Osteoblast (primary cell): ENCODE measurements at regions not wholly inside any gene's neighbourhood (a gene's known extent, or its start where the extent isn't known, plus 50 kb on each side); places are given as distances from the start of the nearest gene placed in this dataset.

Source experiments
- DNase-seq: peaks from one replicate; pipeline ENCODE4 v3.0.0; 2011; ENCODE audit warnings: low spot score, mixed read lengths; ENCODE audit not compliant: insufficient read length; ENCODE audit errors: missing footprints
- H2AFZ ChIP-seq: 2 replicates; pipeline ENCODE4 v1.6.0; 2011; ENCODE audit warnings: mild to moderate bottlenecking, low read length
- H3K27ac ChIP-seq: 2 replicates; pipeline ENCODE4 v1.5.1; 2011; ENCODE audit warnings: mild to moderate bottlenecking, low read depth, low read length, moderate library complexity
- H3K27me3 ChIP-seq: 2 replicates; pipeline ENCODE4 v1.6.0; 2012; ENCODE audit warnings: mild to moderate bottlenecking, control low read depth, inconsistent platforms, low read length, moderate library complexity; ENCODE audit not compliant: insufficient read depth
- H3K36me3 ChIP-seq: 2 replicates; pipeline ENCODE4 v1.5.1; 2011; ENCODE audit warnings: mild to moderate bottlenecking, low read length, control low read depth, moderate library complexity; ENCODE audit not compliant: insufficient read depth
- H3K4me1 ChIP-seq: 2 replicates; pipeline ENCODE4 v1.5.1; 2011; ENCODE audit warnings: mild to moderate bottlenecking, low read length, control low read depth, moderate library complexity; ENCODE audit not compliant: insufficient read depth
- H3K4me2 ChIP-seq: 2 replicates; pipeline ENCODE4 v1.6.0; 2011; ENCODE audit warnings: mild to moderate bottlenecking, low read length; ENCODE audit not compliant: insufficient read depth
- H3K4me3 ChIP-seq: fragments of 200-600 bp; sonication (generic); 3 replicates; pipeline ENCODE4 v1.5.1; 2012; ENCODE audit warnings: mild to moderate bottlenecking, low read length, inconsistent platforms; ENCODE audit not compliant: insufficient read depth
- H3K79me2 ChIP-seq: 2 replicates; pipeline ENCODE4 v1.6.0; 2012; ENCODE audit warnings: mild to moderate bottlenecking, low read length, control low read depth, inconsistent platforms; ENCODE audit not compliant: insufficient read depth
- H3K9me3 ChIP-seq: 2 replicates; pipeline ENCODE4 v1.5.1; 2011; ENCODE audit warnings: low read depth, low read length, control low read depth
- H4K20me1 ChIP-seq: 2 replicates; pipeline ENCODE4 v1.6.0; 2012; ENCODE audit warnings: mild to moderate bottlenecking, low read length, control low read depth; ENCODE audit not compliant: insufficient read depth
- TF ChIP-seq, protein P1 (sequence below): IDR thresholded peaks from 2 replicates; pipeline ENCODE4 v1.5.1; 2011; ENCODE audit warnings: mild to moderate bottlenecking, low read depth, low read length, moderate library complexity; ENCODE audit errors: extremely low read depth

DNA sequence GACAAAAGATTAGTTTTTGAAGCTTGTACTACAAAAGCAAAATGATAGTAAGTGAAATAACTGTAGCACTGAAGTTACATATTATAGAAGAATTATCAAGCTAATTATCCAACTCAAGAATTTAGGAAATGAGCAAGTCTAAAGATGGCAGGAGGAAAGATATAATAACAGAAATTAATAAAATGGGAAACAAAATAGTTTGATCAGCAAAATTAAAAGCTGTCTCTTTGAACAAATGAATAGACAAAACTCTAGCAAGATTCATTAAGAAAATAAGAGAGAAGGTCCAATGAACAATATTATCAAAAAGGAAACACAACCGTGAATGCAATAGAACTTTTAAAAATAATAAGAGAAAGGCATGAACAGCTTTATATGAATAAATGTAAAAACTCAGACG, 224.3 kb upstream of the IRX5 start:
- H3K4me3 ChIP-seq, result no peak overlapping the region
- no peaks in the 10 kb centered on the region for H3K4me1 ChIP-seq
- no peaks in the 10 kb centered on the region for H3K9me3 ChIP-seq
- no peak overlapping the region for H3K4me2 ChIP-seq
- H4K20me1 ChIP-seq, result no peaks in the 10 kb centered on the region
- no peak overlapping the region for H2AFZ ChIP-seq
- peaks cover 3% of the 10 kb centered on the region for H3K27me3 ChIP-seq
- TF ChIP-seq, protein P1, sequence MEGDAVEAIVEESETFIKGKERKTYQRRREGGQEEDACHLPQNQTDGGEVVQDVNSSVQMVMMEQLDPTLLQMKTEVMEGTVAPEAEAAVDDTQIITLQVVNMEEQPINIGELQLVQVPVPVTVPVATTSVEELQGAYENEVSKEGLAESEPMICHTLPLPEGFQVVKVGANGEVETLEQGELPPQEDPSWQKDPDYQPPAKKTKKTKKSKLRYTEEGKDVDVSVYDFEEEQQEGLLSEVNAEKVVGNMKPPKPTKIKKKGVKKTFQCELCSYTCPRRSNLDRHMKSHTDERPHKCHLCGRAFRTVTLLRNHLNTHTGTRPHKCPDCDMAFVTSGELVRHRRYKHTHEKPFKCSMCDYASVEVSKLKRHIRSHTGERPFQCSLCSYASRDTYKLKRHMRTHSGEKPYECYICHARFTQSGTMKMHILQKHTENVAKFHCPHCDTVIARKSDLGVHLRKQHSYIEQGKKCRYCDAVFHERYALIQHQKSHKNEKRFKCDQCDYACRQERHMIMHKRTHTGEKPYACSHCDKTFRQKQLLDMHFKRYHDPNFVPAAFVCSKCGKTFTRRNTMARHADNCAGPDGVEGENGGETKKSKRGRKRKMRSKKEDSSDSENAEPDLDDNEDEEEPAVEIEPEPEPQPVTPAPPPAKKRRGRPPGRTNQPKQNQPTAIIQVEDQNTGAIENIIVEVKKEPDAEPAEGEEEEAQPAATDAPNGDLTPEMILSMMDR, result no peak
- no peaks in the 10 kb centered on the region for H3K79me2 ChIP-seq
- no peaks in the 10 kb centered on the region for H3K36me3 ChIP-seq
- no peak for DNase-seq
- H3K27ac ChIP-seq, result no peak overlapping the region

GRCh38 chr16:54703339-54703738, 227.3 kb upstream of the IRX5 start:
- Histone ChIP-seq H3K27ac (no peak overlapping the region), H3K9me3 (no peaks in the 10 kb centered on the region), H3K79me2 (no peaks in the 10 kb centered on the region), H3K27me3 (no peaks in the 10 kb centered on the region), H3K4me1 (no peaks in the 10 kb centered on the region), H3K4me2 (no peak overlapping the region), H4K20me1 (no peaks in the 10 kb centered on the region), H3K36me3 (no peaks in the 10 kb centered on the region), H3K4me3 (no peak overlapping the region), H2AFZ (no peak overlapping the region)
- DNase-seq, result no peak
- TF ChIP-seq, protein P1, result no peak

- no peak overlapping the region for H3K4me3 ChIP-seq
- no peak overlapping the region for H3K27ac ChIP-seq
- no peaks in the 10 kb centered on the region for H3K36me3 ChIP-seq
- H4K20me1 ChIP-seq, result no peaks in the 10 kb centered on the region
- H3K27me3 ChIP-seq, result peaks cover 16% of the 10 kb centered on the region
- TF ChIP-seq, protein P1, result no peak
- no peaks in the 10 kb centered on the region for H3K9me3 ChIP-seq
- no peak overlapping the region for H3K4me2 ChIP-seq
- H3K4me1 ChIP-seq, result no peaks in the 10 kb centered on the region
- H2AFZ ChIP-seq, result no peak overlapping the region
- no peak for DNase-seq
- H3K79me2 ChIP-seq, result no peaks in the 10 kb centered on the region
Observed at GRCh38 chr16:54699656-54700055, 231.0 kb upstream of the IRX5 start.

GRCh38 chr16:54697677-54698076, 233.0 kb upstream of the IRX5 start:
- Histone ChIP-seq H4K20me1 (no peaks in the 10 kb centered on the region), H3K27me3 (peaks cover 16% of the 10 kb centered on the region), H3K4me2 (no peak overlapping the region), H3K4me1 (no peaks in the 10 kb centered on the region), H3K36me3 (no peaks in the 10 kb centered on the region), H3K79me2 (no peaks in the 10 kb centered on the region), H3K9me3 (no peaks in the 10 kb centered on the region), H3K27ac (no peak overlapping the region), H2AFZ (no peak overlapping the region), H3K4me3 (no peak overlapping the region)
- TF ChIP-seq, protein P1, result no peak
- no peak for DNase-seq
